Mesothelial cell of epicardium (in vitro differentiated cells): ENCODE measurements at regions not wholly inside any gene's neighbourhood (a gene's known extent, or its start where the extent isn't known, plus 50 kb on each side); places are given as distances from the start of the nearest gene placed in this dataset.
"Not testable (repeated sequence)": the region's sequence is repeated elsewhere in the genome, so short reads cannot be mapped to it uniquely, and the experiment has no call there.

ENCODE experiments used
- DNase-seq, 2 experiments: peaks; one replicate each; pipeline ENCODE4 v3.0.0; 2021; ENCODE audit warnings: low spot score in 2 of 2; ENCODE audit not compliant: unreplicated experiment in 2 of 2
- H3K27ac Mint-ChIP-seq: 2 replicates; pipeline ENCODE4 v1.8.0; 2021; ENCODE audit warnings: mixed read lengths
- H3K27me3 Mint-ChIP-seq: 2 replicates; pipeline ENCODE4 v1.8.0; 2021; ENCODE audit warnings: low read depth, mixed read lengths
- H3K36me3 Mint-ChIP-seq: 2 replicates; pipeline ENCODE4 v1.8.0; 2021; ENCODE audit warnings: mixed read lengths
- H3K4me1 Mint-ChIP-seq: 2 replicates; pipeline ENCODE4 v1.8.0; 2021; ENCODE audit warnings: mixed read lengths
- H3K4me3 Mint-ChIP-seq: 2 replicates; pipeline ENCODE4 v1.8.0; 2021; ENCODE audit warnings: mild to moderate bottlenecking, moderate library complexity, mixed read lengths
- H3K9me3 Mint-ChIP-seq: 2 replicates; pipeline ENCODE4 v1.8.0; 2021; ENCODE audit warnings: mixed read lengths
- TF ChIP-seq, protein P1 (sequence below): fragments of 200-600 bp; sonication (generic); IDR thresholded peaks from one replicate; pipeline ENCODE4 v1.5.0; 2021; ENCODE audit warnings: antibody characterized with exemption; ENCODE audit not compliant: unreplicated experiment

DNA sequence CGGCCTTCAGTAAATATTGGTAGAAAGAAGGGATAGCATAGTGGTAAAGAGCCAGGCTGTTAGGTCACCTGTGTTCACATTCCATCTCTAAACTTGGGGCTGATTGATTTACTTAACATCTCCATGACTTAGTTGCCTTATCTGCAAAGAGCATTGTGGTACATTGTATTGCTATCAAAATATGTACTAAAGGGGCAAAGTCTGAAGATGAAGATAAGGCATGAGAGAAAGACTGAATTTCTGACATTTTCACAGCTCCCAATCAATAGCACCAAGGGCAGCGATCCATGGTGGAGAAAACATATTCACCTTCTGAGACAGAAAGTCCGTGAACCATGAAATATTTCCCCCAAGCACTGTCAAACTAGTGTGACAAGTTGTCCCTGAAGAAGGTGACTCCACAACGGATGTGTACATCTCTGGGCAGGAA, 223.3 kb upstream of the STXBP5 start:
- no peak overlapping the region for H3K4me3 Mint-ChIP-seq
- no peaks in the 10 kb centered on the region for H3K27me3 Mint-ChIP-seq
- peaks cover 3% of the 10 kb centered on the region for H3K36me3 Mint-ChIP-seq
- peaks cover 19% of the 10 kb centered on the region for H3K4me1 Mint-ChIP-seq
- TF ChIP-seq, protein P1, sequence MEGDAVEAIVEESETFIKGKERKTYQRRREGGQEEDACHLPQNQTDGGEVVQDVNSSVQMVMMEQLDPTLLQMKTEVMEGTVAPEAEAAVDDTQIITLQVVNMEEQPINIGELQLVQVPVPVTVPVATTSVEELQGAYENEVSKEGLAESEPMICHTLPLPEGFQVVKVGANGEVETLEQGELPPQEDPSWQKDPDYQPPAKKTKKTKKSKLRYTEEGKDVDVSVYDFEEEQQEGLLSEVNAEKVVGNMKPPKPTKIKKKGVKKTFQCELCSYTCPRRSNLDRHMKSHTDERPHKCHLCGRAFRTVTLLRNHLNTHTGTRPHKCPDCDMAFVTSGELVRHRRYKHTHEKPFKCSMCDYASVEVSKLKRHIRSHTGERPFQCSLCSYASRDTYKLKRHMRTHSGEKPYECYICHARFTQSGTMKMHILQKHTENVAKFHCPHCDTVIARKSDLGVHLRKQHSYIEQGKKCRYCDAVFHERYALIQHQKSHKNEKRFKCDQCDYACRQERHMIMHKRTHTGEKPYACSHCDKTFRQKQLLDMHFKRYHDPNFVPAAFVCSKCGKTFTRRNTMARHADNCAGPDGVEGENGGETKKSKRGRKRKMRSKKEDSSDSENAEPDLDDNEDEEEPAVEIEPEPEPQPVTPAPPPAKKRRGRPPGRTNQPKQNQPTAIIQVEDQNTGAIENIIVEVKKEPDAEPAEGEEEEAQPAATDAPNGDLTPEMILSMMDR, result no peak
- H3K27ac Mint-ChIP-seq, result no peak overlapping the region
- no peak for DNase-seq
- H3K9me3 Mint-ChIP-seq, result peaks cover 11% of the 10 kb centered on the region

DNA sequence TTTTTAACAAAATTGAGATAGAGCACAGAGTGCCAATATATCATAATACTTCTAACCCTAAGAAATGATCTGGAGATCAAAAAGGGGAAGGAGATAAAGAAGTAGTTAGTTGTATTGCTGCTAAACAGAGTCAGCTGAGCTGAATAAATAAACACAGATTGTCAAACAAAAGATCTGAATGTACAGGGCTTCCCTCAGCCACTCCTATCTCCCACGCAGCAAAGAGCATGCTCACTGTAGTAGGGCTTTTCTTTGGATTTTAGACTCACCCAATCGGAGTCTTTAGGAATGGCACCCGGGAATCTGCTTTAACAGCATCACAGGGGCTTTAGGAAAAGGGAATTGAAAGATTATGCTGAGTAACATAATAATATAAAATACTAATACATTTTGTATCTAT, 222.2 kb upstream of the STXBP5 start:
- H3K9me3 Mint-ChIP-seq, result peaks cover 11% of the 10 kb centered on the region
- H3K36me3 Mint-ChIP-seq, result peaks cover 3% of the 10 kb centered on the region
- H3K4me1 Mint-ChIP-seq, result peaks cover 19% of the 10 kb centered on the region
- DNase-seq, result no peak
- no peaks in the 10 kb centered on the region for H3K27me3 Mint-ChIP-seq
- no peak overlapping the region for H3K4me3 Mint-ChIP-seq
- no peak overlapping the region for H3K27ac Mint-ChIP-seq
- TF ChIP-seq, protein P1, result no peak

DNA sequence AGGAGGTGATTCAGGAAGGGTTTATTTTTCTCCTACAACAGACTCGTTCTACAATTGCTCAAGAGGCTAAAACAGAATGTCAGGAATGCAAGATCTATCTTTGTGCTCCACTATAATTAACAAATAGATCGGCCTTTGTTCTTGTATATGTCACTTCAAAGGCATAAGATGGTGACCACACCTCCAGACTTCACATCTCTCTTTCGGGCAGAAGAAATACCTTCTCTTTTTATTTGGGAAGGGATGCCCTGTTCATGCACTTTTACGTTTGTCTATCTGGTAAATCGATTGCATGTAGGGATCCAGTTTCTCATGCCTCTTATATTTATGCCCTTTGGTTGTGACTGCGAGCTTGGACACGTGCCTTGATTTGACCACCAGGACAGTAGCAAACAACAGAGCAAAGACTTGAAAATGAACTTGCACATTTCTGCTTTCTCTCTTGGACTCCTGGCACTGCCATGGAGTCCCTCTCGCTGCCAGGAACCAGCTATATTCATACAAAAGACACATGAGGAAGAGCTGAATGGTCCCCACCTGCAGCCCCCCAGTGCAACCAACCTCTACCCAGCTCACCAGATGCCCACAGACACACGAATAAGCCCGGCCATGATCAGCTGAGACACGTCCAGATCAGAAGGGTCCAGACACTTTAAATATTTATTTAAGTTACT, 219.8 kb upstream of the STXBP5 start:
- no peak overlapping the region for H3K4me3 Mint-ChIP-seq
- TF ChIP-seq, protein P1, result no peak
- no peaks in the 10 kb centered on the region for H3K27me3 Mint-ChIP-seq
- H3K36me3 Mint-ChIP-seq, result peaks cover 14% of the 10 kb centered on the region
- peaks cover 19% of the 10 kb centered on the region for H3K4me1 Mint-ChIP-seq
- H3K27ac Mint-ChIP-seq, result peak overlapping the region; percentile 82
- DNase-seq, result no peak
- H3K9me3 Mint-ChIP-seq, result peaks cover 23% of the 10 kb centered on the region

DNA sequence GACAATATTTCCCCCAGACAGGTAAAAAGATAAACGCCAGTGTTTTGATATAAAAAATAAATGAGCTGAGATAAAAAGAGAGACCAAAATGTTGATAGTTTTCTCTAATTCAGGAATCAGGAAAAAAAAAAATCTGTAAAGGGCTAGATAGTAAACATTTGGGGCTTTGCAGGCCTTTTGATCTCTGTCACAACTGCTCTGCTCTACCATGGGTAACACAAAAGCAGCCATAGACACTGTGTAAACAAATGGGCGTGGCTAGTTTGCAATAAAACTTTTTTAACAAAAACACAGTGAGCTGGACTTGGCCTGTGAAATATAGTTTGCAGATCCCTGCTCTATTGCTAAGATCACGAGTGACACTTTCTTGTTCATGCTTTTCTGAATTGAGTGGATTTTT, 219.1 kb upstream of the STXBP5 start:
- Mint-ChIP-seq H3K4me1 (peaks cover 23% of the 10 kb centered on the region), H3K36me3 (peaks cover 14% of the 10 kb centered on the region)

DNA sequence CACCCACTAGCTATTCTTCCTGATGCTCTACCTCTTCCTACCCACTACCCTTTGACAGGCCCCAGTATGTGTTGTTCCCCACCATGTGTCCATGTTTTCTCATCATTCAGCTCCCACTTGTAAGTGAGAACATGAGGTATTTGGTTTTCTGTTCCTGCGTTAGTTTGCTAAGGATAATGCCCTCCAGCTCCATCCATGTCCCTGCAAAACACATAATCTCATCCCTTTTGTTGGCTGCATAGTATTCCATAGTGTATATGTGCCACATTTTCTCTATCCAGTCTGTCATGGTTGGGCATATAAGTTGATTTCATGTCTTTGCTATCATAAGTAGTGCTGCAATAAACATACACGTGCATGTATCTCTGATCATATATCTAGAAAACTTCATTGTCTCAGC, 218.3 kb upstream of the STXBP5 start:
- Mint-ChIP-seq H3K4me3 (no peak overlapping the region), H3K9me3 (peaks cover 29% of the 10 kb centered on the region), H3K4me1 (peaks cover 28% of the 10 kb centered on the region), H3K27me3 (no peaks in the 10 kb centered on the region), H3K36me3 (peaks cover 19% of the 10 kb centered on the region), H3K27ac (no peak overlapping the region)
- no peak for DNase-seq
- TF ChIP-seq, protein P1, result no peak

More for the DNA sequence above, 219.1 kb upstream of the STXBP5 start:
- H3K4me3 Mint-ChIP-seq, result no peak overlapping the region
- H3K27me3 Mint-ChIP-seq, result no peaks in the 10 kb centered on the region
- H3K9me3 Mint-ChIP-seq, result peaks cover 23% of the 10 kb centered on the region
- TF ChIP-seq, protein P1, result no peak
- no peak overlapping the region for H3K27ac Mint-ChIP-seq
- no peak for DNase-seq

DNA sequence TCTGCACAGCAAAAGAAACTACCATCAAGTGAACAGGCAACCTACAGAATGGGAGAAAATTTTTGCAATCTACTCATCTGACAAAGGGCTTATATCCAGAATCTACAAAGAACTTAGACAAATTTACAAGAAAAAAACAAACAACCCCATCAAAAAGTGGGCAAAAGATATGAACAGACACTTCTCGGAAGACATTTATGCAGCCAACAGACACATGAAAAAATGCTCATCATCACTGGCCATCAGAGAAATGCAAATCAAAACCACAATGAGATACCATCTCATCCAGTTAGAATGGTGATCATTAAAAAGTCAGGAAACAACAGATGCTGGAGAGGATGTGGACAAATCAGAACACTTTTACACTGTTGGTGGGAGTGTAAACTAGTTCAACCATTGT, 216.3 kb upstream of the STXBP5 start:
- H3K27ac Mint-ChIP-seq, H3K27me3 Mint-ChIP-seq, H3K4me3 Mint-ChIP-seq, DNase-seq: not testable (repeated sequence)
- Mint-ChIP-seq H3K9me3 (peaks cover 33% of the 10 kb centered on the region), H3K4me1 (peaks cover 28% of the 10 kb centered on the region), H3K36me3 (peaks cover 23% of the 10 kb centered on the region)
